Adipocyte (in vitro differentiated cells): ENCODE measurements at regions not wholly inside any gene's neighbourhood (a gene's known extent, or its start where the extent isn't known, plus 50 kb on each side); places are given as distances from the start of the nearest gene placed in this dataset.

ENCODE experiments used
- DNase-seq: peaks from one replicate; pipeline ENCODE4 v3.0.0-alpha.2; 2015; ENCODE audit warnings: low read depth
- H3K27me3 ChIP-seq: replicated peaks from 2 replicates; pipeline ENCODE4 v1.7.0; 2013; ENCODE audit warnings: mild to moderate bottlenecking, low read length, moderate library complexity; ENCODE audit not compliant: control insufficient read depth, insufficient read depth
- H3K36me3 ChIP-seq: 2 replicates; pipeline ENCODE4 v1.7.0; 2013; ENCODE audit warnings: low read length, mild to moderate bottlenecking, moderate library complexity; ENCODE audit not compliant: control insufficient read depth, insufficient read depth, severe bottlenecking
- H3K4me1 ChIP-seq: 2 replicates; pipeline ENCODE4 v1.7.0; 2013; ENCODE audit warnings: mild to moderate bottlenecking, low read length, moderate library complexity; ENCODE audit not compliant: control insufficient read depth, insufficient read depth
- H3K4me3 ChIP-seq: 2 replicates; pipeline ENCODE4 v1.7.0; 2013; ENCODE audit warnings: mild to moderate bottlenecking, low read length, moderate library complexity
- H3K9ac ChIP-seq: 2 replicates; pipeline ENCODE4 v1.7.0; 2013; ENCODE audit warnings: mild to moderate bottlenecking, low read length, moderate library complexity
- H3K9me3 ChIP-seq: 2 replicates; pipeline ENCODE4 v1.7.0; 2013; ENCODE audit warnings: mild to moderate bottlenecking, low read length, moderate library complexity; ENCODE audit not compliant: control insufficient read depth

- DNase-seq = no peak
- no peaks in the 10 kb centered on the region for H3K27me3 ChIP-seq
Observed at GRCh38 chr10:85148693-85149640, 820.6 kb downstream of the CCSER2 start.

GRCh38 chr10:85149766-85150165 is 821.4 kb downstream of the CCSER2 start:
- Histone ChIP-seq H3K4me3 (no peak overlapping the region), H3K27me3 (no peaks in the 10 kb centered on the region), H3K4me1 (no peaks in the 10 kb centered on the region), H3K9ac (no peak overlapping the region), H3K9me3 (peaks cover 2% of the 10 kb centered on the region), H3K36me3 (no peaks in the 10 kb centered on the region)
- DNase-seq = no peak

More at GRCh38 chr10:85148693-85149640, 820.6 kb downstream of the CCSER2 start:
- H3K4me3 ChIP-seq = no peak overlapping the region
- H3K9ac ChIP-seq = no peak overlapping the region
- no peaks in the 10 kb centered on the region for H3K4me1 ChIP-seq
- H3K9me3 ChIP-seq = peaks cover 2% of the 10 kb centered on the region
- no peaks in the 10 kb centered on the region for H3K36me3 ChIP-seq

- no peaks in the 10 kb centered on the region for H3K36me3 ChIP-seq
- H3K9ac ChIP-seq = no peak overlapping the region
- H3K9me3 ChIP-seq = peaks cover 2% of the 10 kb centered on the region
- H3K27me3 ChIP-seq = no peaks in the 10 kb centered on the region
- DNase-seq = no peak
- H3K4me3 ChIP-seq = no peak overlapping the region
- H3K4me1 ChIP-seq = no peaks in the 10 kb centered on the region
Observed at GRCh38 chr10:85151506-85151905, 823.1 kb downstream of the CCSER2 start.

GRCh38 chr10:85152496-85152895 is 824.1 kb downstream of the CCSER2 start:
- Histone ChIP-seq H3K4me3 (no peak overlapping the region), H3K27me3 (no peaks in the 10 kb centered on the region), H3K9ac (no peak overlapping the region), H3K9me3 (peaks cover 2% of the 10 kb centered on the region), H3K36me3 (no peaks in the 10 kb centered on the region), H3K4me1 (no peaks in the 10 kb centered on the region)
- no peak for DNase-seq

GRCh38 chr10:85152911-85153310 is 824.5 kb downstream of the CCSER2 start:
- H3K4me3 ChIP-seq = no peak overlapping the region
- no peak for DNase-seq
- peaks cover 2% of the 10 kb centered on the region for H3K9me3 ChIP-seq
- H3K27me3 ChIP-seq = no peaks in the 10 kb centered on the region
- H3K9ac ChIP-seq = no peak overlapping the region
- H3K36me3 ChIP-seq = no peaks in the 10 kb centered on the region
- H3K4me1 ChIP-seq = no peaks in the 10 kb centered on the region

- DNase-seq = no peak
- H3K4me3 ChIP-seq = no peak overlapping the region
Observed at GRCh38 chr10:85157206-85157605, 828.8 kb downstream of the CCSER2 start.

GRCh38 chr10:85168243-85168642 is 839.9 kb downstream of the CCSER2 start:
- Histone ChIP-seq H3K4me1 (peaks cover 3% of the 10 kb centered on the region), H3K36me3 (no peaks in the 10 kb centered on the region), H3K9me3 (no peaks in the 10 kb centered on the region), H3K27me3 (no peaks in the 10 kb centered on the region), H3K9ac (no peak overlapping the region), H3K4me3 (no peak overlapping the region)
- no peak for DNase-seq

More at GRCh38 chr10:85157206-85157605, 828.8 kb downstream of the CCSER2 start:
- no peaks in the 10 kb centered on the region for H3K27me3 ChIP-seq
- H3K36me3 ChIP-seq = no peaks in the 10 kb centered on the region
- no peaks in the 10 kb centered on the region for H3K9me3 ChIP-seq
- H3K9ac ChIP-seq = no peak overlapping the region
- H3K4me1 ChIP-seq = no peaks in the 10 kb centered on the region

- no peaks in the 10 kb centered on the region for H3K36me3 ChIP-seq
- H3K4me1 ChIP-seq = peaks cover 3% of the 10 kb centered on the region
- H3K9me3 ChIP-seq = no peaks in the 10 kb centered on the region
- no peak for DNase-seq
- no peaks in the 10 kb centered on the region for H3K27me3 ChIP-seq
- H3K9ac ChIP-seq = no peak overlapping the region
- no peak overlapping the region for H3K4me3 ChIP-seq
Observed at GRCh38 chr10:85170026-85170425, 841.6 kb downstream of the CCSER2 start.

- Histone ChIP-seq H3K4me1 (peaks cover 3% of the 10 kb centered on the region), H3K27me3 (no peaks in the 10 kb centered on the region), H3K9me3 (no peaks in the 10 kb centered on the region), H3K9ac (no peak overlapping the region), H3K36me3 (no peaks in the 10 kb centered on the region), H3K4me3 (no peak overlapping the region)
- DNase-seq = no peak
Observed at GRCh38 chr10:85175635-85176034, 847.2 kb downstream of the CCSER2 start.

GRCh38 chr10:85177767-85178166 is 849.4 kb downstream of the CCSER2 start:
- peaks cover 2% of the 10 kb centered on the region for H3K4me1 ChIP-seq
- no peak overlapping the region for H3K4me3 ChIP-seq
- DNase-seq = no peak
- no peaks in the 10 kb centered on the region for H3K36me3 ChIP-seq
- H3K9ac ChIP-seq = no peak overlapping the region
- no peaks in the 10 kb centered on the region for H3K9me3 ChIP-seq
- H3K27me3 ChIP-seq = no peaks in the 10 kb centered on the region

- Histone ChIP-seq H3K4me3 (no peak overlapping the region), H3K27me3 (no peaks in the 10 kb centered on the region), H3K4me1 (no peaks in the 10 kb centered on the region), H3K9ac (no peak overlapping the region), H3K9me3 (no peaks in the 10 kb centered on the region), H3K36me3 (no peaks in the 10 kb centered on the region)
- DNase-seq = no peak
Observed at GRCh38 chr10:85187047-85187446, 858.7 kb downstream of the CCSER2 start.
